HEK293T (cell line): ENCODE measurements at regions not wholly inside any gene's neighbourhood (a gene's known extent, or its start where the extent isn't known, plus 50 kb on each side); places are given as distances from the start of the nearest gene placed in this dataset.

Source experiments
- ARNT ChIP-seq: fragments of 450-650 bp; IDR thresholded peaks from 2 replicates; pipeline ENCODE4 v1.6.1; 2017; ENCODE audit warnings: mild to moderate bottlenecking
- ELF4 ChIP-seq: fragments of 450-650 bp; IDR thresholded peaks from 2 replicates; pipeline ENCODE4 v1.6.1; 2017; ENCODE audit warnings: antibody characterized with exemption
- PKNOX1 ChIP-seq: fragments of 450-650 bp; IDR thresholded peaks from 2 replicates; pipeline ENCODE4 v1.6.1; 2016

GRCh38 chr4:166174717-166175490 is 301.9 kb downstream of the TLL1 start:
- TF ChIP-seq ARNT = no peak
- no peak for TF ChIP-seq PKNOX1
- TF ChIP-seq ELF4 = no peak
